Chondrocyte (in vitro differentiated cells): ENCODE measurements at regions not wholly inside any gene's neighbourhood (a gene's known extent, or its start where the extent isn't known, plus 50 kb on each side); places are given as distances from the start of the nearest gene placed in this dataset.

Experiments
- DNase-seq: peaks from one replicate; pipeline ENCODE4 v3.0.0; 2021; ENCODE audit warnings: mixed read lengths, low spot score
- H3K27ac Mint-ChIP-seq: one replicate; pipeline ENCODE4 v1.8.0; 2021; ENCODE audit warnings: mild to moderate bottlenecking, moderate library complexity, mixed read lengths; ENCODE audit not compliant: unreplicated experiment
- H3K27me3 Mint-ChIP-seq: 2 replicates; pipeline ENCODE4 v1.8.0; 2021; ENCODE audit warnings: low read depth, mixed read lengths
- H3K36me3 Mint-ChIP-seq: 2 replicates; pipeline ENCODE4 v1.8.0; 2021; ENCODE audit warnings: low read depth, mixed read lengths
- H3K4me1 Mint-ChIP-seq: 2 replicates; pipeline ENCODE4 v1.8.0; 2021; ENCODE audit warnings: low read depth, mild to moderate bottlenecking, mixed read lengths
- H3K4me3 Mint-ChIP-seq: one replicate; pipeline ENCODE4 v1.8.0; 2021; ENCODE audit warnings: mild to moderate bottlenecking, moderate library complexity, mixed read lengths; ENCODE audit not compliant: unreplicated experiment
- H3K9me3 Mint-ChIP-seq: 2 replicates; pipeline ENCODE4 v1.8.0; 2021; ENCODE audit warnings: low read depth, mixed read lengths
- TF ChIP-seq, protein P1 (sequence below): fragments of 200-600 bp; sonication (generic); IDR thresholded peaks from 2 replicates; pipeline ENCODE4 v1.5.0; 2021; ENCODE audit warnings: antibody characterized with exemption, mild to moderate bottlenecking, moderate library complexity

DNA sequence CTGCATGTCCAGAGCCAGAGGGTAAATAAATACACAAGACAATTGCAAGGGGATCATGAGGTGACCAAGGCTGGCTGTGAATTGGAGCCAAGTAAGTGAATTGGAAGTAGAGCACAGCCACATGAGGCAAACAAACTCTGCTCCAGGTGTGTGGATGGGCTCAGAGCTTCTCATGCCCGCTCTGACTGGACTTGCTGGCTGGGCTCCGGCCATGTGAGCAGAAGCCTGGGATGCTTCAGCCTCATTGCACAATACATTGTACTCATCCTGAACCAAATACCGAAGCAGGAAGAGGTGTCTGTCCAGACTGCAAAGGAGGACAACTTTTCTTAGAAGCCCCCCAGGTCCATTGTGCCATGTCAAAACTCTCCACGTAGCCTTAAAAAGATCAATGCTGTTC lies 193.0 kb downstream of the TTC8 start:
- H3K36me3 Mint-ChIP-seq: no peaks in the 10 kb centered on the region
- H3K4me1 Mint-ChIP-seq: no peaks in the 10 kb centered on the region

DNA sequence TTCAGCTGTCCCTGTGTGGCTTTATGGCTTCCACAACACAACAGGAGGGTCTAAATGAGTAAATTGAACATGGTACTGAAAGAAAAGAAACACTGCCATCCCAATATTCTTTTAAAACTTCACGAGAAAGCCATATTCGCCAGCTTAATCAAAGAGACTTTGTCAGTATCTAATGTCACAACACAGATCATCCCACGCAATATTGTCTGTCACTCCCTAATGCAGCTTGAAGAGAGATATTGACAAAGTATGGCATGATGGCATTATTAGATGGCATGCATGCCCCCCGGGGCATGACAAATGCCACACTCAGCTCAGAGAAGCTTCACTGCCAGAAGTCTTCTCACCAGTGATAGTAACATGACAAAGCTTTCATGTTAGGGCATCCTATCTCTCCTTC lies 197.8 kb downstream of the TTC8 start:
- TF ChIP-seq, protein P1, sequence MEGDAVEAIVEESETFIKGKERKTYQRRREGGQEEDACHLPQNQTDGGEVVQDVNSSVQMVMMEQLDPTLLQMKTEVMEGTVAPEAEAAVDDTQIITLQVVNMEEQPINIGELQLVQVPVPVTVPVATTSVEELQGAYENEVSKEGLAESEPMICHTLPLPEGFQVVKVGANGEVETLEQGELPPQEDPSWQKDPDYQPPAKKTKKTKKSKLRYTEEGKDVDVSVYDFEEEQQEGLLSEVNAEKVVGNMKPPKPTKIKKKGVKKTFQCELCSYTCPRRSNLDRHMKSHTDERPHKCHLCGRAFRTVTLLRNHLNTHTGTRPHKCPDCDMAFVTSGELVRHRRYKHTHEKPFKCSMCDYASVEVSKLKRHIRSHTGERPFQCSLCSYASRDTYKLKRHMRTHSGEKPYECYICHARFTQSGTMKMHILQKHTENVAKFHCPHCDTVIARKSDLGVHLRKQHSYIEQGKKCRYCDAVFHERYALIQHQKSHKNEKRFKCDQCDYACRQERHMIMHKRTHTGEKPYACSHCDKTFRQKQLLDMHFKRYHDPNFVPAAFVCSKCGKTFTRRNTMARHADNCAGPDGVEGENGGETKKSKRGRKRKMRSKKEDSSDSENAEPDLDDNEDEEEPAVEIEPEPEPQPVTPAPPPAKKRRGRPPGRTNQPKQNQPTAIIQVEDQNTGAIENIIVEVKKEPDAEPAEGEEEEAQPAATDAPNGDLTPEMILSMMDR: no peak

More for the DNA sequence above, 193.0 kb downstream of the TTC8 start:
- Mint-ChIP-seq H3K27ac (no peak overlapping the region), H3K9me3 (peaks cover 5% of the 10 kb centered on the region), H3K27me3 (peaks cover 7% of the 10 kb centered on the region), H3K4me3 (no peak overlapping the region)
- TF ChIP-seq, protein P1: no peak
- DNase-seq: no peak

DNA sequence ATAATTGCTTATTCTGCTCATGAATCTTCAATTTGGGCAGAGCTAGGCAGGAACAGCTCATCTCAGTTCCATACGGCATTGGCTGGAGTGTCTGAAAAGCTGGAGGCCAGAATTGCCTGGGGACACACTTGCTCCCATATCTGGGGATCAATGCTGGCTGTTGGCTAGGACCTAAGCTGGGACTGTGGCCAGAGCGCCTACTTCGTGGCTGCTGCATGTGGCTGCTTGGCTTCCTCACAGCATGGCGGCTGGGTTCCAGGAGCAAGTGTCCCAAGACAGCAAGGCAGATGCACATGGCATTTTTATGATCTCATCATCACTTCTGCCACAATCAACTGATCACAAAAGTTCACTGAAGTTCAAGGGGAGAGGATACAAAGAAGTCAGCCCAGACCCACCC lies 200.2 kb downstream of the TTC8 start:
- Mint-ChIP-seq H3K27ac (no peak overlapping the region), H3K9me3 (peaks cover 3% of the 10 kb centered on the region), H3K27me3 (peaks cover 13% of the 10 kb centered on the region), H3K36me3 (no peaks in the 10 kb centered on the region), H3K4me3 (no peak overlapping the region), H3K4me1 (peaks cover 4% of the 10 kb centered on the region)
- no peak for DNase-seq
- TF ChIP-seq, protein P1: no peak

More for the DNA sequence above, 197.8 kb downstream of the TTC8 start:
- no peaks in the 10 kb centered on the region for H3K4me1 Mint-ChIP-seq
- no peak overlapping the region for H3K4me3 Mint-ChIP-seq
- H3K27ac Mint-ChIP-seq: no peak overlapping the region
- H3K36me3 Mint-ChIP-seq: no peaks in the 10 kb centered on the region
- H3K9me3 Mint-ChIP-seq: peaks cover 3% of the 10 kb centered on the region
- no peak for DNase-seq
- peaks cover 11% of the 10 kb centered on the region for H3K27me3 Mint-ChIP-seq

DNA sequence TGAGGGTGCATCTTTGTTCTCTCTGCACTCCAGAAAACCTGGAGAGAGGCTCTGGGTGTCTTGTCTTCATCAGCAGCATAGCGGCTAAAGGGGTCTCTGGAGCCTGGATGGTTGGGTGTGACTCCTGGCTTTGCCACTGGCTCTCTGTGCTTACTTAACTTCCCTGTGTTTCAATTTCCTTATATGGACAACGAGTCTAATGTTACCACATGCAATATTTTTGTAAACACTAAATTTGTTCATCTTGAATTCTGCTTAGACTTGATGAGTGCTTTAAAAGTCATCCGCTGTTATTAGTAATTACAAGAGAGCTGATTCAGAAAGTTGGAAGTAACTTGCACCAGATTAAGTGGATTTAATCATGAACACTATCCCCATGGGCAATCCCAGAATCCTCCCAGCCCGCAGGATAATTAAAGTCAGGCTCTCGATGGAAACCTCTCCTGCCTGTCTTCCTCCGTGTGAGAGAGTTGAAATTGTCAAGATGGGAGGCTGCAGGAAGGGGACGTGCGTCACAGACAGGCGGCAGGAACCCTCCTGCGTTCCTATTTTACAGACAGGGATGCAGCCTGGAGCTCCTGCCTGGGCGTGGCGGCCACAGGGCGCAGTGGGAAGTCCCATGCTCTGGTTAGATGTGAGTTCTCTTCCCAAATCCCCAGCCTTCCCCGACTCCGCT lies 201.2 kb downstream of the TTC8 start:
- peaks cover 4% of the 10 kb centered on the region for H3K4me1 Mint-ChIP-seq
- DNase-seq: no peak
- TF ChIP-seq, protein P1: no peak
- H3K27me3 Mint-ChIP-seq: peaks cover 18% of the 10 kb centered on the region
- no peak overlapping the region for H3K4me3 Mint-ChIP-seq
- no peak overlapping the region for H3K27ac Mint-ChIP-seq
- H3K36me3 Mint-ChIP-seq: no peaks in the 10 kb centered on the region
- peaks cover 3% of the 10 kb centered on the region for H3K9me3 Mint-ChIP-seq

DNA sequence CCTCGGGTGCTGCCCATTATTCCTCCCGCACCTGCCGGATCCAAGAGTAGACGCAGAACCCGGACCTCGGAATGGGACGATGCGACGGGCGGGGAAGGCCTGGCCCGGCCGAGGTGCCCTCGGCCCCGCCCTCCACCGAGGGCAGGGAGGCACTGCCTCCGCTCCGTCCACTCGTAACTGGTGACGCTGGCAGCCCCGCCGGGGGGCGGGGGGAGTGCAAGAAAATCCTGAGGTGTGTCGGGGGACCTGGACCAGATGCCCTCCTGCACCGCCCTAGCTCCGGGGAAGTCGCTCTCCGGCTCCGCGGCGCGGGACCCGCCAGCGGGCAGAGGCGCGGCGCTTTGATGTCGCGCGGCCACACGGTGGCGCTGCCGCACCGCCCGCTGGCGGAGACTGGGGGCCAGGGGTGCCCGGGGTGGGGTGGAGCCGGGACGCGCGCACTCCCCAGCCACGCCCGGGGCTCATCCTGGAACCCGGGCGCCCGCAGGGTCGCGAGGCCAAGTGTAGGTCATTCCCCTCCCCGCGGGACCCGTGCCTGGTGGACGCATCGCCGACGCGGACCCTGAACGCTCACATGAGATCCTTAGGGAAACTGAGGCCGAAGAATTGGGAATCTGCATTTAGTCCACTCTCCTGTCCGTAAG lies 202.8 kb downstream of the TTC8 start:
- DNase-seq: no peak
- Mint-ChIP-seq H3K36me3 (no peaks in the 10 kb centered on the region), H3K27ac (no peak overlapping the region), H3K9me3 (peaks cover 3% of the 10 kb centered on the region), H3K4me1 (peaks cover 4% of the 10 kb centered on the region), H3K27me3 (peaks cover 14% of the 10 kb centered on the region), H3K4me3 (peak overlapping the region; percentile 75)
- TF ChIP-seq, protein P1: peak; percentile 100
